IMR-90 (cell line): ENCODE measurements at regions not wholly inside any gene's neighbourhood (a gene's known extent, or its start where the extent isn't known, plus 50 kb on each side); places are given as distances from the start of the nearest gene placed in this dataset.

Source experiments
- ATAC-seq: fragments of 200-7000 bp; cut with Tn5 transposase; 2 replicates; pipeline ENCODE4 v1.9.1; 2020; ENCODE audit warnings: low read depth, mild to moderate bottlenecking, moderate library complexity
- BruUV-seq: library from RNA; stranded (reverse); fragments of 400-500 nt; replicated peaks from 2 replicates; lab custom pipeline; 2021; lab: Mats Ljungman, UMichigan
- CTCF ChIA-PET: fragments of 300-600 bp; formaldehyde crosslinking; extraction: SDS; loops from one replicate; lab custom pipeline; 2021; ENCODE audit warnings: antibody characterized with exemption; lab: Yijun Ruan, JAX
- POLR2A ChIA-PET: fragments of 300-600 bp; sonication (Branson Sonifier 250); formaldehyde crosslinking; loops from one replicate; lab custom pipeline; 2022; ENCODE audit warnings: antibody characterized with exemption; ENCODE audit not compliant: unreplicated experiment; lab: Charles Lee
- DNase-seq: peaks from one replicate; pipeline ENCODE4 v3.0.0; 2013
- H2AFZ ChIP-seq: replicated peaks from 2 replicates; pipeline ENCODE3; 2013; ENCODE audit warnings: low read length, mild to moderate bottlenecking; ENCODE audit not compliant: poor library complexity
- H2AK5ac ChIP-seq: 2 replicates; pipeline ENCODE4 v1.6.1; 2013; ENCODE audit warnings: low read depth, low read length, inconsistent platforms
- H2AK9ac ChIP-seq: replicated peaks from 2 replicates; pipeline ENCODE3; 2013; ENCODE audit warnings: mild to moderate bottlenecking, low read depth, low read length, moderate library complexity; ENCODE audit not compliant: poor library complexity
- H2BK120ac ChIP-seq: 2 replicates; pipeline ENCODE4 v1.6.1; 2013; ENCODE audit warnings: low read depth, low read length, inconsistent platforms
- H2BK15ac ChIP-seq: 3 replicates; pipeline ENCODE4 v1.6.1; 2013; ENCODE audit warnings: low read depth, low read length, inconsistent platforms
- H2BK20ac ChIP-seq: 2 replicates; pipeline ENCODE4 v1.6.1; 2013; ENCODE audit warnings: low read depth, mild to moderate bottlenecking, inconsistent platforms, low read length, moderate library complexity
- H2BK5ac ChIP-seq: 2 replicates; pipeline ENCODE4 v1.6.1; 2013; ENCODE audit warnings: mild to moderate bottlenecking, low read depth, low read length, inconsistent platforms; ENCODE audit not compliant: poor library complexity, severe bottlenecking
- H3K14ac ChIP-seq: replicated peaks from 2 replicates; pipeline ENCODE4 v1.6.1; 2013; ENCODE audit warnings: low read depth, low read length, inconsistent platforms
- H3K18ac ChIP-seq: 2 replicates; pipeline ENCODE4 v1.6.1; 2013; ENCODE audit warnings: low read depth, low read length, control low read depth
- H3K23ac ChIP-seq: 2 replicates; pipeline ENCODE4 v1.6.1; 2013; ENCODE audit warnings: low read depth, low read length, inconsistent platforms
- H3K27ac ChIP-seq: 2 replicates; pipeline ENCODE4 v1.5.1; 2013; ENCODE audit warnings: mild to moderate bottlenecking, control low read depth, low read length; ENCODE audit not compliant: insufficient read depth
- H3K27me3 ChIP-seq: 2 replicates; pipeline ENCODE4 v1.6.1; 2013; ENCODE audit warnings: low read length; ENCODE audit not compliant: control insufficient read depth, insufficient read depth
- H3K36me3 ChIP-seq: 2 replicates; pipeline ENCODE4 v1.6.1; 2013; ENCODE audit warnings: low read length, mixed read lengths; ENCODE audit not compliant: control insufficient read depth, insufficient read depth
- H3K4ac ChIP-seq: 2 replicates; pipeline ENCODE4 v1.6.1; 2013; ENCODE audit warnings: low read depth, low read length, inconsistent platforms
- H3K4me1 ChIP-seq: 2 replicates; pipeline ENCODE4 v1.6.1; 2013; ENCODE audit warnings: low read length, mixed read lengths; ENCODE audit not compliant: control insufficient read depth, insufficient read depth
- H3K4me2 ChIP-seq: 2 replicates; pipeline ENCODE4 v1.6.1; 2013; ENCODE audit warnings: low read depth, mild to moderate bottlenecking, control low read depth, low read length, moderate library complexity
- H3K4me3 ChIP-seq: 2 replicates; pipeline ENCODE4 v1.5.1; 2013; ENCODE audit warnings: low read depth, mild to moderate bottlenecking, control low read depth, low read length, moderate library complexity; ENCODE audit not compliant: insufficient read depth
- H3K56ac ChIP-seq: 2 replicates; pipeline ENCODE4 v1.6.1; 2013; ENCODE audit warnings: low read length, inconsistent platforms; ENCODE audit not compliant: insufficient read depth; ENCODE audit errors: extremely low read depth
- H3K79me1 ChIP-seq, 2 experiments: 2 replicates each; pipeline ENCODE4 v1.6.1; 2013; ENCODE audit warnings: low read length in 2 of 2, inconsistent platforms in 1 of 2, low read depth in 1 of 2
- H3K9ac ChIP-seq: 2 replicates; pipeline ENCODE4 v1.6.1; 2013; ENCODE audit warnings: low read depth, low read length, control low read depth
- H3K9me1 ChIP-seq: 2 replicates; pipeline ENCODE4 v1.6.1; 2013; ENCODE audit warnings: low read length, inconsistent platforms; ENCODE audit not compliant: insufficient read depth
- H3K9me3 ChIP-seq: 2 replicates; pipeline ENCODE4 v1.6.1; 2013; ENCODE audit warnings: low read length; ENCODE audit not compliant: control insufficient read depth, insufficient read depth
- H4K20me1 ChIP-seq: 2 replicates; pipeline ENCODE4 v1.6.1; 2013; ENCODE audit warnings: low read length, inconsistent platforms; ENCODE audit not compliant: insufficient read depth
- H4K5ac ChIP-seq: 2 replicates; pipeline ENCODE4 v1.6.1; 2013; ENCODE audit warnings: mild to moderate bottlenecking, low read depth, low read length, control low read depth
- H4K8ac ChIP-seq, 2 experiments: 2 replicates each; pipeline ENCODE4 v1.6.1; 2013; ENCODE audit warnings: low read depth in 2 of 2, low read length in 2 of 2, control low read depth in 1 of 2, inconsistent platforms in 1 of 2
- H4K91ac ChIP-seq: 2 replicates; pipeline ENCODE4 v1.6.1; 2013; ENCODE audit warnings: low read depth, low read length, inconsistent platforms; ENCODE audit not compliant: insufficient read depth
- FOS ChIP-seq: fragments of 150-350 bp; IDR thresholded peaks from 2 replicates; pipeline ENCODE4 v1.6.1; 2016; ENCODE audit warnings: low read depth, low read length
- NFE2L2 ChIP-seq: fragments of 150-350 bp; IDR thresholded peaks from 2 replicates; pipeline ENCODE4 v1.6.1; 2016; ENCODE audit warnings: low read depth, mild to moderate bottlenecking, low read length
- RFX5 ChIP-seq: IDR thresholded peaks from 2 replicates; pipeline ENCODE4 v1.8.0; 2012; ENCODE audit warnings: low read depth, mild to moderate bottlenecking, low read length, moderate library complexity
- WGBS, 2 experiments: methylation state at CpG; one replicate each; pipeline versions ENCODE4 v1.1.5 to v1.1.7; 2013; ENCODE audit warnings: missing lambda C conversion rate in 2 of 2; ENCODE audit not compliant: insufficient read length in 1 of 2; ENCODE audit errors: extremely low coverage in 2 of 2; 5-methylcytosine and 5-hydroxymethylcytosine counted together
- dilution Hi-C: fragments of 300-500 bp; cut with HindIII; formaldehyde crosslinking; loops from one replicate; pipeline ENCODE4 v1.14.3; 2018; ENCODE audit warnings: low sequenced_read_pairs; ENCODE audit not compliant: unreplicated experiment
- in situ Hi-C: fragments of 300-500 bp; cut with MboI; formaldehyde crosslinking; loops from 3 replicates; pipeline ENCODE4 v1.14.3; 2019; ENCODE audit warnings: low sequenced_read_pairs, inconsistent platforms, mixed read lengths
- intact Hi-C: fragments of 100-400 bp; cut with micrococcal nuclease; formaldehyde crosslinking; loops from 2 replicates; pipeline ENCODE4 v1.10.0; 2022
- TF ChIP-seq, protein P1 (sequence below): fragments of 150-350 bp; IDR thresholded peaks from 2 replicates; pipeline ENCODE4 v1.6.1; 2017; ENCODE audit warnings: mild to moderate bottlenecking, antibody characterized with exemption, low read length, low read depth
- TF ChIP-seq, protein P2 (sequence below): fragments of 150-350 bp; IDR thresholded peaks from 2 replicates; pipeline ENCODE4 v1.6.1; 2016; ENCODE audit warnings: low read depth, mild to moderate bottlenecking, low read length, moderate library complexity, borderline replicate concordance
- TF ChIP-seq, protein P3 (sequence below): conservative IDR thresholded peaks from 2 replicates; pipeline ENCODE4 v1.5.1; 2012; ENCODE audit warnings: mild to moderate bottlenecking, low read depth, low read length, improper control_type of control experiment

DNA sequence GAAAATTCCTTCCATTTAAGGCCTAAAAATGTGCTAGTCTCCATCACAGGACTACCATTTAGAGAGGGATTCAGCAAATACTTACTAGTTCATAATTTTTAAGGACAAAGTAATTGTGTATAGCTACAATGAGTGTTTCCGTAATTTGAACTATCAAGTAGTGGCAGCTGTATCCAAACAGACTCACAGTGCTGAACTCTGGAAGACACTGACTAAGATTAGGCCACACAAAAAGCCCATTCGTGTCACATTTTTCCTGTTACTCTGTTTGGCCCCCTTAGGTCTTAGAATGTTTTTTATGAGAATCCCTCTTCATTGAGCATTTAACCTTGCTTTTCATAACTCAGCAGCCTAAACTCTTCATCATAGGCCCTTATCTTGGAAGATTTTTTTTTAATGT is 731.2 kb upstream of the PCDH9 start:
- Histone ChIP-seq H2BK15ac (no peak overlapping the region), H3K4me2 (no peak overlapping the region), H2AK5ac (no peak overlapping the region), H3K14ac (no peak overlapping the region), H3K79me1 (no peaks in the 10 kb centered on the region), H2AFZ (no peak overlapping the region), H3K36me3 (no peaks in the 10 kb centered on the region), H3K4me3 (no peak overlapping the region), H3K9ac (no peak overlapping the region), H3K9me1 (no peaks in the 10 kb centered on the region), H2BK20ac (no peak overlapping the region), H3K27ac (no peak overlapping the region), H4K20me1 (no peaks in the 10 kb centered on the region), H4K91ac (no peak overlapping the region), H4K5ac (no peak overlapping the region), H3K4ac (no peak overlapping the region), H3K23ac (no peak overlapping the region), H2AK9ac (no peak overlapping the region), H2BK5ac (no peak overlapping the region), H4K8ac (no peak overlapping the region), H2BK120ac (no peak overlapping the region), H3K9me3 (no peaks in the 10 kb centered on the region), H3K4me1 (no peaks in the 10 kb centered on the region), H3K18ac (no peak overlapping the region), H3K27me3 (no peaks in the 10 kb centered on the region), H3K56ac (no peak overlapping the region)
- TF ChIP-seq NFE2L2 (no peak), FOS (no peak), RFX5 (no peak)
- TF ChIP-seq, protein P1, sequence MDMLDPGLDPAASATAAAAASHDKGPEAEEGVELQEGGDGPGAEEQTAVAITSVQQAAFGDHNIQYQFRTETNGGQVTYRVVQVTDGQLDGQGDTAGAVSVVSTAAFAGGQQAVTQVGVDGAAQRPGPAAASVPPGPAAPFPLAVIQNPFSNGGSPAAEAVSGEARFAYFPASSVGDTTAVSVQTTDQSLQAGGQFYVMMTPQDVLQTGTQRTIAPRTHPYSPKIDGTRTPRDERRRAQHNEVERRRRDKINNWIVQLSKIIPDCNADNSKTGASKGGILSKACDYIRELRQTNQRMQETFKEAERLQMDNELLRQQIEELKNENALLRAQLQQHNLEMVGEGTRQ, result no peak
- TF ChIP-seq, protein P2, sequence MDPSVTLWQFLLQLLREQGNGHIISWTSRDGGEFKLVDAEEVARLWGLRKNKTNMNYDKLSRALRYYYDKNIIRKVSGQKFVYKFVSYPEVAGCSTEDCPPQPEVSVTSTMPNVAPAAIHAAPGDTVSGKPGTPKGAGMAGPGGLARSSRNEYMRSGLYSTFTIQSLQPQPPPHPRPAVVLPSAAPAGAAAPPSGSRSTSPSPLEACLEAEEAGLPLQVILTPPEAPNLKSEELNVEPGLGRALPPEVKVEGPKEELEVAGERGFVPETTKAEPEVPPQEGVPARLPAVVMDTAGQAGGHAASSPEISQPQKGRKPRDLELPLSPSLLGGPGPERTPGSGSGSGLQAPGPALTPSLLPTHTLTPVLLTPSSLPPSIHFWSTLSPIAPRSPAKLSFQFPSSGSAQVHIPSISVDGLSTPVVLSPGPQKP, result no peak
- TF ChIP-seq, protein P3, sequence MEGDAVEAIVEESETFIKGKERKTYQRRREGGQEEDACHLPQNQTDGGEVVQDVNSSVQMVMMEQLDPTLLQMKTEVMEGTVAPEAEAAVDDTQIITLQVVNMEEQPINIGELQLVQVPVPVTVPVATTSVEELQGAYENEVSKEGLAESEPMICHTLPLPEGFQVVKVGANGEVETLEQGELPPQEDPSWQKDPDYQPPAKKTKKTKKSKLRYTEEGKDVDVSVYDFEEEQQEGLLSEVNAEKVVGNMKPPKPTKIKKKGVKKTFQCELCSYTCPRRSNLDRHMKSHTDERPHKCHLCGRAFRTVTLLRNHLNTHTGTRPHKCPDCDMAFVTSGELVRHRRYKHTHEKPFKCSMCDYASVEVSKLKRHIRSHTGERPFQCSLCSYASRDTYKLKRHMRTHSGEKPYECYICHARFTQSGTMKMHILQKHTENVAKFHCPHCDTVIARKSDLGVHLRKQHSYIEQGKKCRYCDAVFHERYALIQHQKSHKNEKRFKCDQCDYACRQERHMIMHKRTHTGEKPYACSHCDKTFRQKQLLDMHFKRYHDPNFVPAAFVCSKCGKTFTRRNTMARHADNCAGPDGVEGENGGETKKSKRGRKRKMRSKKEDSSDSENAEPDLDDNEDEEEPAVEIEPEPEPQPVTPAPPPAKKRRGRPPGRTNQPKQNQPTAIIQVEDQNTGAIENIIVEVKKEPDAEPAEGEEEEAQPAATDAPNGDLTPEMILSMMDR, result no peak
- POLR2A ChIA-PET, result no interaction called here
- CTCF ChIA-PET, result no interaction called here
- in situ Hi-C loops, result no loop called here
- intact Hi-C loops, result no loop called here
- DNase-seq (no peak), ATAC-seq (no peak)
- no CpG with 5 or more reads among the region's 2 CpGs for WGBS, 2 experiments
- no TSS peak for BruUV-seq
- dilution Hi-C loops, result no loop called here
